ENCODE measurements at regions not wholly inside any gene's neighbourhood (a gene's known extent, or its start where the extent isn't known, plus 50 kb on each side); places are given as distances from the start of the nearest gene placed in this dataset.
"Not testable (repeated sequence)": the region's sequence is repeated elsewhere in the genome, so short reads cannot be mapped to it uniquely, and the experiment has no call there.

- peaks cover 3% of the 10 kb centered on the region for H3K36me3 Mint-ChIP-seq (ENCODE audit: low read depth)
- TF ChIP-seq CTCF (conservative IDR thresholded peaks at IDR 0.05): no peak
- H3K4me1 Mint-ChIP-seq: no peaks in the 10 kb centered on the region
- peaks cover 7% of the 10 kb centered on the region for H3K27me3 Mint-ChIP-seq (ENCODE audit: low read depth)
- peaks cover 4% of the 10 kb centered on the region for H3K9me3 Mint-ChIP-seq
- no peak overlapping the region for H3K4me3 Mint-ChIP-seq
- no peak for DNase-seq (ENCODE audit: low read depth, low spot score)
- H3K27ac Mint-ChIP-seq (ENCODE audit: unreplicated experiment): no peak overlapping the region
Measured at GRCh38 chrX:5674036-5674435, 554.6 kb downstream of the NLGN4X start.

DNA sequence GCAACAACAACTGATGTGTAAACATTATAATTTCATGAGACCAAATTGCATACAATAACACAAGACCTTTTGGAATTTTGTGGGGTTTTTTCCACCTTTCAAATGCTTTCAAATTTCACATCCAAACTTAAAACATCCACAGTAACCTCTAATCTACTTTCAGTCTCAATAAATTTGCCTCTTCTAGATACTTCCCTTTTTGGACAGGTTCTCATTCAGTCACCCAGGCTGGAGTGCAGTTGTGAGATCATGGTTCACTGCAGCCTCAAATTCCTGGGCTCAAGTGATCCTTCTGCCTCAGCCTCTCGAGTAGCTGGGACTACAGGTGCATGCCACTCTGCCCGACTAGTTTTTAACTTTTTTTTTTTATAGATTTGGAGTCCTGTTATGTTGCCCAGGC lies 556.6 kb downstream of the NLGN4X start:
- H3K9me3 Mint-ChIP-seq: peaks cover 9% of the 10 kb centered on the region
- H3K27me3 Mint-ChIP-seq (ENCODE audit: low read depth): peaks cover 7% of the 10 kb centered on the region
- no peak overlapping the region for H3K4me3 Mint-ChIP-seq
- no peak for TF ChIP-seq CTCF (conservative IDR thresholded peaks at IDR 0.05)
- no peaks in the 10 kb centered on the region for H3K4me1 Mint-ChIP-seq
- no peak for DNase-seq (ENCODE audit: low read depth, low spot score)
- H3K36me3 Mint-ChIP-seq (ENCODE audit: low read depth): peaks cover 5% of the 10 kb centered on the region
- no peak overlapping the region for H3K27ac Mint-ChIP-seq (ENCODE audit: unreplicated experiment)

GRCh38 chrX:5666689-5667088 lies 562.0 kb downstream of the NLGN4X start:
- not testable (repeated sequence) for H3K27me3 Mint-ChIP-seq (ENCODE audit: low read depth); H3K27ac Mint-ChIP-seq (ENCODE audit: unreplicated experiment); H3K36me3 Mint-ChIP-seq (ENCODE audit: low read depth); DNase-seq (ENCODE audit: low read depth, low spot score); H3K4me3 Mint-ChIP-seq; H3K4me1 Mint-ChIP-seq
- H3K9me3 Mint-ChIP-seq: peaks cover 10% of the 10 kb centered on the region

- no peak for DNase-seq (ENCODE audit: low read depth, low spot score)
- no peak overlapping the region for H3K27ac Mint-ChIP-seq (ENCODE audit: unreplicated experiment)
Measured at GRCh38 chrX:5656544-5656943, 572.1 kb downstream of the NLGN4X start.

GRCh38 chrX:5650904-5651303 lies 577.8 kb downstream of the NLGN4X start:
- peaks cover 3% of the 10 kb centered on the region for H3K36me3 Mint-ChIP-seq (ENCODE audit: low read depth)
- TF ChIP-seq CTCF (conservative IDR thresholded peaks at IDR 0.05): no peak

More at GRCh38 chrX:5656544-5656943, 572.1 kb downstream of the NLGN4X start:
- Mint-ChIP-seq H3K36me3 (ENCODE audit: low read depth) (peaks cover 3% of the 10 kb centered on the region), H3K27me3 (ENCODE audit: low read depth) (no peaks in the 10 kb centered on the region), H3K4me3 (no peak overlapping the region), H3K9me3 (peaks cover 7% of the 10 kb centered on the region), H3K4me1 (peaks cover 4% of the 10 kb centered on the region)
- TF ChIP-seq CTCF (conservative IDR thresholded peaks at IDR 0.05): no peak

GRCh38 chrX:5648941-5649568 lies 579.6 kb downstream of the NLGN4X start:
- H3K4me3 Mint-ChIP-seq: no peak overlapping the region

More at GRCh38 chrX:5650904-5651303, 577.8 kb downstream of the NLGN4X start:
- no peak for DNase-seq (ENCODE audit: low read depth, low spot score)
- Mint-ChIP-seq H3K4me3 (no peak overlapping the region), H3K9me3 (peaks cover 12% of the 10 kb centered on the region), H3K4me1 (no peaks in the 10 kb centered on the region), H3K27me3 (ENCODE audit: low read depth) (peaks cover 20% of the 10 kb centered on the region), H3K27ac (ENCODE audit: unreplicated experiment) (no peak overlapping the region)

More at GRCh38 chrX:5648941-5649568, 579.6 kb downstream of the NLGN4X start:
- no peak for TF ChIP-seq CTCF (conservative IDR thresholded peaks at IDR 0.05)
- no peak for DNase-seq (ENCODE audit: low read depth, low spot score)
- Mint-ChIP-seq H3K9me3 (peaks cover 6% of the 10 kb centered on the region), H3K4me1 (no peaks in the 10 kb centered on the region), H3K27ac (ENCODE audit: unreplicated experiment) (no peak overlapping the region), H3K36me3 (ENCODE audit: low read depth) (no peaks in the 10 kb centered on the region), H3K27me3 (ENCODE audit: low read depth) (peaks cover 26% of the 10 kb centered on the region)

Data from neural crest cell (in vitro differentiated cells).